Colonic mucosa (tissue), 4 donors: ENCODE measurements at regions not wholly inside any gene's neighbourhood (a gene's known extent, or its start where the extent isn't known, plus 50 kb on each side); places are given as distances from the start of the nearest gene placed in this dataset.

Source experiments
- DNase-seq: peaks from one replicate; pipeline ENCODE4 v3.0.0-alpha.2; 2020
- H3K27ac ChIP-seq: fragments of 200-600 bp; one replicate; pipeline ENCODE4 v1.8.0; 2021
- H3K27me3 ChIP-seq: fragments of 200-600 bp; one replicate; pipeline ENCODE4 v1.8.0; 2021
- H3K36me3 ChIP-seq: fragments of 200-600 bp; one replicate; pipeline ENCODE4 v1.8.0; 2021
- H3K4me1 ChIP-seq: fragments of 200-600 bp; one replicate; pipeline ENCODE4 v1.8.0; 2021; ENCODE audit warnings: mild to moderate bottlenecking
- H3K4me3 ChIP-seq: fragments of 200-600 bp; one replicate; pipeline ENCODE4 v1.8.0; 2021
- H3K9ac ChIP-seq, 2 donors: one replicate each; pipeline ENCODE4 v1.7.0; 2013; ENCODE audit warnings: control low read depth in 2 of 2, low read depth in 2 of 2, low read length in 2 of 2
- H3K9me3 ChIP-seq: fragments of 200-600 bp; one replicate; pipeline ENCODE4 v1.8.0; 2021
- CTCF ChIP-seq: fragments of 200-600 bp; IDR thresholded peaks from one replicate; pipeline ENCODE4 v1.8.0; 2022; ENCODE audit warnings: antibody characterized with exemption, mild to moderate bottlenecking
- intact Hi-C: fragments of 100-400 bp; cut with DNase I; formaldehyde crosslinking; loops from one replicate; pipeline ENCODE4 v1.14.1; 2022
- donor health status: healthy.
- donor health status: DM: no; HTN: no; CAD: no.
- donor health status: DM: no; HTN: no; CAD: no.

DNA sequence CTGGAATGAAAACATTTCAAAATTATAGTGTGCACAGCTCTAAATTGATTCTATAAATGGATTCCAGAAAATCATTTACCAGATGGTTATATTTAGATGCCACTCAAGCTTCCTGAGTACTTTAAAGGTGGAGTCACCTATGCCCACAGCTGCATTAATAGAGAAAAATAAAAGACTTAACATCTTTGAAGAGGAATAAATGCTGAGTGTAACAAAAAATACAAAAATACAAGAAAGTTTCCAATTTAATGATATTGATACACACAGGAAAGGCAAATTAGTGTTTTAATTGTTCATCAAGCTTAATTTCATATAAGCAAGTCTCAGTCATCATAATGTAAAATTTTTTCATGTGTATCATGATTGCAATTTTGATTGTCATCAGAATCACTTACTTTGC, 89.5 kb upstream of the MANEA start:
- no peaks in the 10 kb centered on the region for H3K9me3 ChIP-seq
- no peak overlapping the region for H3K27ac ChIP-seq
- H3K27me3 ChIP-seq: no peaks in the 10 kb centered on the region
- H3K4me1 ChIP-seq: no peaks in the 10 kb centered on the region
- H3K36me3 ChIP-seq: no peaks in the 10 kb centered on the region
- no peak overlapping the region for H3K4me3 ChIP-seq
- intact Hi-C loops: no loop called here
- no peak for DNase-seq
- no peak for TF ChIP-seq CTCF
- H3K9ac ChIP-seq: no peak overlapping the region

DNA sequence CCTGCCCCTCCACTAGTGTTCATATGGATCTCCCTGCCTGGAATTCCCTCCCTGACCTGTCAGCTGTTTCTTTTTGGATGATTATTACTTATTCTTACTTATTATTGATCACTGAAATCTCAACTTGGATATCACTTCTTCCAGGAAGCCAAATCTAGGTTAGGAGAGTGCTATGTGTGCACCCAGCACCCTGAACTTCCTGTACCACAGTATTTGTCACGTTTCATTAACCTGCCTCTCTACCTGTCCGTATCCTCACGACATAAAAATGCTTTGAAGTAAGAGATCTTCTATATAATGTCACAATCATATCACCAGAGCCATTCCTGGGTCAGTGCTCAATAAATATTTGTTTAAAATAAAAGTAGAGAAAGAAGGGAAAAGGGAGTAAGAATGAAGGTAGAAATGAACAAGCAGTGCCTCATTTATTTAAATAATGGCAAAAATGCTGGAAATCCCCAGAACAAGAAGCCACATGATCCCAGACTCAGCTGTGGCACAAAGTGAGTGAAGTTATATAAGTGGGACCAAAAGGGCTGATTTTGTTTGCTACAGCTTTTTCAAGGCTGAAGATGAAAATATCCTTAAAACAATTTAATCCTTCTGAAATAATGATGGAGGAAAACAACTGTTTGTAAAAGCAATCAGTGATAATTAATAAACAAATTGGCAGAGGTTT, 88.0 kb upstream of the MANEA start:
- no peaks in the 10 kb centered on the region for H3K27me3 ChIP-seq
- TF ChIP-seq CTCF: no peak
- no peak overlapping the region for H3K9ac ChIP-seq
- no peak overlapping the region for H3K27ac ChIP-seq
- H3K4me1 ChIP-seq: no peaks in the 10 kb centered on the region
- H3K4me3 ChIP-seq: no peak overlapping the region
- no peaks in the 10 kb centered on the region for H3K36me3 ChIP-seq
- DNase-seq: no peak
- H3K9me3 ChIP-seq: no peaks in the 10 kb centered on the region
- intact Hi-C loops: no loop called here

- H3K9me3 ChIP-seq: no peaks in the 10 kb centered on the region
- no peaks in the 10 kb centered on the region for H3K27me3 ChIP-seq
- DNase-seq: no peak
- no peak overlapping the region for H3K27ac ChIP-seq
- H3K4me3 ChIP-seq: no peak overlapping the region
- no peaks in the 10 kb centered on the region for H3K4me1 ChIP-seq
- H3K9ac ChIP-seq: no peak overlapping the region
- no peak for TF ChIP-seq CTCF
- H3K36me3 ChIP-seq: no peaks in the 10 kb centered on the region
- intact Hi-C loops: no loop called here
Observed at GRCh38 chr6:95496769-95497426, 80.4 kb upstream of the MANEA start.

DNA sequence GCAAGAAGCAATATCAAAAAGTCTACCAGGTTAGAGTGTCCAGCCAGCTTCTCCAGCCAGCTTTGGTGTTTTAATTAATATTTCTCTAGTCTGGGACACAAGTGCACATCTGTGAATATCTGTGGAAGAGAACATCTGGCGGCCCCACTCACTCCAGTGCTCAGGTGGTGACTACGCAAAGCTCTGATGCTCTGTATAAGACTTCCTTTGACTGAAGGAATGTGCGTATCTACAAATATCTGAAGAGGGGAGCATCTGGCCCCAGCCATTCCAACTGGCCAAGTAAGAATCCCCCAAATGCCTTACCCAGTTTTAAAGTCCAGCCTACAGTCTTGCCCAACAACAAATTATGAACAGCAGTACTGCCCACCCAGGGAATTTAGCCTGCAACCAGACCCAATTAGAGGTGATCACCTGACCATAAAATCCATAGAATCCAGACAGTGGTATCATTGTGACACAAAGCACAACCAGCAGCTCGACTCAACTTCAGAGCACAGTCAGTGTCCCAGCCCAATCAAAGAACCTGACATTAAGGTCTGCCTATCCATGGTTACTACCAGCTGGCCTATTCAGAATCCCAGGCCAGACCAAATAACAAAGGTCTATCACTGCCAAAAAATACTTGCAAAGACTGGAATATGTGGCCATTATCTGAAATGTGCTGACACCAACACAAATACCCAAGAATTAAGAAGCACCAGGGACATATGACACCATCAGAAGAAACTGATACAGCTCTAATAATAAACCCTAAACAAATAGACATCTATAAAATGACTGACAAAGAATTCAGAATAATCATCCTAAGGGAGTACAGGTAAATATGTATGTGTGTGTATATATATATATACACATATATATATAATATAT, 76.1 kb upstream of the MANEA start:
- no peaks in the 10 kb centered on the region for H3K4me1 ChIP-seq
- H3K9ac ChIP-seq: no peak overlapping the region
- TF ChIP-seq CTCF: no peak
- H3K27me3 ChIP-seq: no peaks in the 10 kb centered on the region
- intact Hi-C loops: no loop called here
- H3K36me3 ChIP-seq: no peaks in the 10 kb centered on the region
- no peak overlapping the region for H3K27ac ChIP-seq
- DNase-seq: no peak
- H3K9me3 ChIP-seq: no peaks in the 10 kb centered on the region
- H3K4me3 ChIP-seq: no peak overlapping the region

GRCh38 chr6:95503568-95503967, 73.8 kb upstream of the MANEA start:
- intact Hi-C loops: no loop called here
- DNase-seq: no peak
- Histone ChIP-seq H3K27ac (no peak overlapping the region), H3K9me3 (no peaks in the 10 kb centered on the region), H3K27me3 (no peaks in the 10 kb centered on the region), H3K4me1 (no peaks in the 10 kb centered on the region), H3K36me3 (no peaks in the 10 kb centered on the region), H3K4me3 (no peak overlapping the region), H3K9ac (no peak overlapping the region)
- TF ChIP-seq CTCF: no peak
